ENCODE measurements at regions not wholly inside any gene's neighbourhood (a gene's known extent, or its start where the extent isn't known, plus 50 kb on each side); places are given as distances from the start of the nearest gene placed in this dataset.
"Not testable (repeated sequence)": the region's sequence is repeated elsewhere in the genome, so short reads cannot be mapped to it uniquely, and the experiment has no call there.

DNA sequence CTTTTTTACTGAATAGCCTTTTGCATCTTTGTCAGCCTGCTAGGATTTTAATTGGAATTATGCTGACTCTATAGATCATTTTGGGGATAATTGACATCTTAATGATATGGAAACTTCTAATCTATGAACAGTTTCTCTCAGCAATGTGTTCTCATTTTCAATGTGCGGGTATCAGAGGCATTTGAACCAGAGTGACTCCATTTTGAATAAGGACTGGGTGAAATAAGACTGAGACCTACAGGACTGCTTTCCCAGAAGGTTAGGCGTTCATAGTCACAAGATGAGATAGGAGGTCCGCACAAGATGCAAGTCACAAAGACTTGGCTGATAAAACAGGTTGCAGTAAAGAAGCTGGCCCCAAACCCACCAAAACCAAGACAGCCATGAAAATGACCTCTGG lies 140.5 kb downstream of the IGLL1 start:
- H2BK120ac ChIP-seq (replicated peaks; ENCODE audit: low read depth, low read length); H2BK15ac ChIP-seq (ENCODE audit: low read length); H3K79me2 ChIP-seq (ENCODE audit: control insufficient read depth in 1 of 2, insufficient read depth in 2 of 2, low read length in 2 of 2); H4K8ac ChIP-seq (ENCODE audit: extremely low read depth, insufficient read depth, low read length); H3K4me1 ChIP-seq (replicated peaks in 1 of 4; ENCODE audit: control insufficient read depth in 3 of 4, insufficient read depth in 4 of 4, low read length in 3 of 4); H3K79me1 ChIP-seq (ENCODE audit: low read depth, low read length); H3K23ac ChIP-seq (ENCODE audit: insufficient read length); H3K56ac ChIP-seq (replicated peaks; ENCODE audit: insufficient read length, low read depth, low read length); H4K91ac ChIP-seq (replicated peaks; ENCODE audit: insufficient read length, low read length); H4K5ac ChIP-seq (ENCODE audit: insufficient read length, low read depth, low read length); H3K4me2 ChIP-seq (ENCODE audit: insufficient read depth in 1 of 2, low read depth in 2 of 2, low read length in 2 of 2); H3K4ac ChIP-seq (replicated peaks; ENCODE audit: insufficient read length, low read depth, low read length); H2AK5ac ChIP-seq (ENCODE audit: low read depth, low read length); H3K9me3 ChIP-seq (ENCODE audit: insufficient read depth in 2 of 2, low read depth in 1 of 2, low read length in 1 of 2); DNase-seq (ENCODE audit: low read depth in 1 of 2, low spot score in 2 of 2); H3K27ac ChIP-seq (ENCODE audit: low read depth, low read length); H3K14ac ChIP-seq (ENCODE audit: insufficient read length); H2BK5ac ChIP-seq (ENCODE audit: low read depth, low read length); POLR2A ChIA-PET (ENCODE audit: partially characterized antibody); H3K9ac ChIP-seq (replicated peaks in 1 of 4; ENCODE audit: extremely low read depth in 1 of 4, low read depth in 3 of 4, low read length in 3 of 4); H3K27me3 ChIP-seq (replicated peaks in 1 of 4; ENCODE audit: control insufficient read depth in 3 of 4, extremely low read depth in 1 of 4, insufficient read depth in 3 of 4, low read length in 3 of 4); H3K36me3 ChIP-seq (ENCODE audit: control insufficient read depth in 2 of 4, insufficient read depth in 4 of 4, low read length in 3 of 4); H3K4me3 ChIP-seq (ENCODE audit: extremely low read depth in 1 of 4, insufficient read depth in 2 of 4, low read depth in 3 of 4, low read length in 4 of 4); H3K23me2 ChIP-seq (ENCODE audit: low read depth, low read length); CTCF ChIA-PET (ENCODE audit: partially characterized antibody); H2BK12ac ChIP-seq (ENCODE audit: low read depth, low read length); H2AFZ ChIP-seq (ENCODE audit: low read length); FAIRE-seq; H4K20me1 ChIP-seq (replicated peaks in 1 of 2; ENCODE audit: control insufficient read depth in 1 of 2, insufficient read depth in 2 of 2, low read length in 2 of 2); H3K18ac ChIP-seq (ENCODE audit: extremely low read depth, low read length); H2BK20ac ChIP-seq (ENCODE audit: low read length): not testable (repeated sequence)
- WGBS, 2 experiments (ENCODE audit: extremely low coverage in 1 of 2, insufficient coverage in 1 of 2, insufficient read length in 1 of 2, insufficient replicate concordance in 2 of 2, low coverage in 1 of 2, low lambda C conversion rate in 2 of 2, missing lambda C conversion rate in 1 of 2), result 93% methylated on average over 3 of the region's 3 CpGs; no CpG with 5 or more reads in 1 of the 2 experiments

All from H1 (cell line).